ENCODE measurements at regions not wholly inside any gene's neighbourhood (a gene's known extent, or its start where the extent isn't known, plus 50 kb on each side); places are given as distances from the start of the nearest gene placed in this dataset.
A peak's percentile ranks its signal among the peaks of the same experiment; 100 is the strongest.

GRCh38 chr13:105660561-105660960 lies 874.9 kb downstream of the EFNB2 start:
- Histone ChIP-seq H3K4me3 (replicated peaks in 1 of 2; ENCODE audit: low read depth in 1 of 2, low read length in 2 of 2) (no peak overlapping the region), H3K79me2 (ENCODE audit: insufficient read depth, low read length) (no peaks in the 10 kb centered on the region), H3K9me2 (ENCODE audit: insufficient read depth) (no peaks in the 10 kb centered on the region), H3K27ac (ENCODE audit: low read depth, low read length) (no peak overlapping the region), H3K9ac (ENCODE audit: low read length) (no peak overlapping the region), H3K4me1 (ENCODE audit: control insufficient read depth in 1 of 2, insufficient read depth in 2 of 2, low read length in 2 of 2) (no peaks in the 10 kb centered on the region), H3K36me3 (ENCODE audit: control insufficient read depth in 1 of 2, insufficient read depth in 2 of 2, low read length in 2 of 2) (no peaks in the 10 kb centered on the region), H4K20me1 (ENCODE audit: insufficient read depth) (no peaks in the 10 kb centered on the region), H3K27me3 (ENCODE audit: insufficient read depth, low read length) (no peaks in the 10 kb centered on the region), H2AFZ (ENCODE audit: low read depth, low read length, poor library complexity, severe bottlenecking) (no peak overlapping the region), H3K4me2 (ENCODE audit: low read length) (no peak overlapping the region), H3K9me3 (ENCODE audit: control insufficient read depth in 1 of 2, insufficient read depth in 1 of 2, low read depth in 1 of 2, low read length in 2 of 2) (no peaks in the 10 kb centered on the region)
- TF ChIP-seq POLR2AphosphoS5 (IDR thresholded peaks at IDR 0.05; ENCODE audit: low read depth, low read length) (no peak), REST (IDR thresholded peaks at IDR 0.05; ENCODE audit: low read depth) (no peak), EZH2phosphoT487 (IDR thresholded peaks at IDR 0.05; ENCODE audit: borderline replicate concordance) (no peak)
- POLR2A ChIA-PET = no interaction called here
- CTCF ChIA-PET = no interaction called here
- intact Hi-C loops (cut with micrococcal nuclease) = no loop called here
- DNase-seq (ENCODE audit: low read depth, low spot score) (no peak), ATAC-seq (no peak)
- RAD21 ChIA-PET (ENCODE audit: low non-redundant PET in 1 of 2, low total read pairs in 2 of 2, uncharacterized antibody in 2 of 2, unreplicated experiment in 2 of 2) = no interaction called here
- BruUV-seq (replicated peaks) = no TSS peak

- Histone ChIP-seq H3K4me1 (ENCODE audit: control insufficient read depth in 1 of 2, insufficient read depth in 2 of 2, low read length in 2 of 2) (no peaks in the 10 kb centered on the region), H3K4me2 (ENCODE audit: low read length) (no peak overlapping the region), H3K79me2 (ENCODE audit: insufficient read depth, low read length) (no peaks in the 10 kb centered on the region), H3K36me3 (ENCODE audit: control insufficient read depth in 1 of 2, insufficient read depth in 2 of 2, low read length in 2 of 2) (no peaks in the 10 kb centered on the region), H3K4me3 (replicated peaks in 1 of 2; ENCODE audit: low read depth in 1 of 2, low read length in 2 of 2) (no peak overlapping the region), H3K27ac (ENCODE audit: low read depth, low read length) (no peak overlapping the region), H3K9ac (ENCODE audit: low read length) (no peak overlapping the region), H4K20me1 (ENCODE audit: insufficient read depth) (no peaks in the 10 kb centered on the region), H3K27me3 (ENCODE audit: insufficient read depth, low read length) (no peaks in the 10 kb centered on the region), H3K9me3 (ENCODE audit: control insufficient read depth in 1 of 2, insufficient read depth in 1 of 2, low read depth in 1 of 2, low read length in 2 of 2) (no peaks in the 10 kb centered on the region), H2AFZ (ENCODE audit: low read depth, low read length, poor library complexity, severe bottlenecking) (peak overlapping the region; percentile 49), H3K9me2 (ENCODE audit: insufficient read depth) (no peaks in the 10 kb centered on the region)
- intact Hi-C loops (cut with micrococcal nuclease) = no loop called here
- no TSS peak for BruUV-seq (replicated peaks)
- ChIA-PET CTCF (no interaction called here), RAD21 (ENCODE audit: low non-redundant PET in 1 of 2, low total read pairs in 2 of 2, uncharacterized antibody in 2 of 2, unreplicated experiment in 2 of 2) (no interaction called here), POLR2A (no interaction called here)
- ATAC-seq (no peak), DNase-seq (ENCODE audit: low read depth, low spot score) (no peak)
- TF ChIP-seq CTCF (IDR thresholded peaks at IDR 0.05 in 2 of 3, conservative IDR thresholded peaks at IDR 0.05 in 1 of 3; ENCODE audit: borderline replicate concordance in 1 of 3, insufficient read depth in 1 of 3, low read depth in 2 of 3, low read length in 2 of 3) (no peak), POLR2AphosphoS5 (IDR thresholded peaks at IDR 0.05; ENCODE audit: low read depth, low read length) (no peak), CEBPB (IDR thresholded peaks at IDR 0.05; ENCODE audit: low read depth) (no peak), SIN3A (IDR thresholded peaks at IDR 0.05; ENCODE audit: low read depth) (no peak), EZH2phosphoT487 (IDR thresholded peaks at IDR 0.05; ENCODE audit: borderline replicate concordance) (no peak), EGR1 (IDR thresholded peaks at IDR 0.05; ENCODE audit: low read depth) (no peak), ELF1 (IDR thresholded peaks at IDR 0.05; ENCODE audit: borderline replicate concordance, low read depth) (no peak), EZH2 (IDR thresholded peaks at IDR 0.05) (no peak), YY1 (IDR thresholded peaks at IDR 0.05; ENCODE audit: extremely low read depth, insufficient replicate concordance, low read depth, low read length) (no peak), SRF (IDR thresholded peaks at IDR 0.05; ENCODE audit: low read depth) (no peak), REST (IDR thresholded peaks at IDR 0.05; ENCODE audit: low read depth) (no peak)
Observed at GRCh38 chr13:105658431-105658830, 877.0 kb downstream of the EFNB2 start.

Measured in HCT116 (cell line).